Ovary (tissue), 7 donors: ENCODE measurements at regions not wholly inside any gene's neighbourhood (a gene's known extent, or its start where the extent isn't known, plus 50 kb on each side); places are given as distances from the start of the nearest gene placed in this dataset.

Experiments used
- DNase-seq, 5 donors: peaks; one replicate each; pipeline ENCODE4 v3.0.0-alpha.2; 2019 to 2020
- H3K27ac ChIP-seq, 2 donors: fragments of 200-600 bp; one replicate each; pipeline versions ENCODE4 v1.5.1 to v1.8.0; 2019 to 2022
- H3K27me3 ChIP-seq: fragments of 200-600 bp; one replicate; pipeline ENCODE4 v1.8.0; 2022
- H3K36me3 ChIP-seq: fragments of 200-600 bp; sonication (generic); one replicate; pipeline ENCODE4 v1.5.1; 2019
- H3K4me1 ChIP-seq: one replicate; pipeline ENCODE4 v1.8.1; 2013; ENCODE audit warnings: mild to moderate bottlenecking, moderate library complexity; ENCODE audit not compliant: insufficient read depth
- H3K4me3 ChIP-seq: fragments of 200-600 bp; sonication (generic); one replicate; pipeline ENCODE4 v1.5.1; 2017
- H3K9me3 ChIP-seq, 2 donors: fragments of 200-600 bp in 1 of 2; sonication (generic) in 1 of 2; one replicate each; pipeline versions ENCODE4 v1.5.1 to v1.8.1; 2013 to 2019; ENCODE audit warnings: mild to moderate bottlenecking in 1 of 2, moderate library complexity in 1 of 2
- CTCF ChIP-seq, 3 donors: fragments of 450-650 bp in 2 of 3; fragments of 200-600 bp in 1 of 3; IDR thresholded peaks; one replicate each; pipeline versions ENCODE4 v1.5.1 to v1.8.0; 2016 to 2022; ENCODE audit warnings: antibody characterized with exemption in 3 of 3, mild to moderate bottlenecking in 1 of 3
- EP300 ChIP-seq: sonication (generic); formaldehyde crosslinking; IDR thresholded peaks from one replicate; pipeline ENCODE4 v1.6.1; 2017; ENCODE audit warnings: antibody characterized with exemption
- POLR2A ChIP-seq: fragments of 450-650 bp; IDR thresholded peaks from one replicate; pipeline ENCODE4 v1.6.1; 2017; ENCODE audit warnings: antibody characterized with exemption, mild to moderate bottlenecking, moderate library complexity
- WGBS, 3 donors: extraction: QIAGEN DNeasy Blood & Tissue Kit in 1 of 3; methylation state at CpG; one replicate each; pipeline versions ENCODE4 v1.1.5 to v1.1.7; 2013 to 2017; 5-methylcytosine and 5-hydroxymethylcytosine counted together
- intact Hi-C, 4 donors: fragments of 100-400 bp; cut with DNase I; formaldehyde crosslinking; loops; one replicate each; pipeline versions ENCODE4 v1.11.0 to v1.15.1; 2022 to 2023
- donor health status: DM: no; HTN: no; CAD: no; lungs with moderate emphysema.
- donor health status: DM: no; HTN: no; CAD: no.
- donor health status: Bipolar disorder and iron deficiency.
- donor health status: DM: no; HTN: no; CAD: no.
- donor health status: DM: yes; HTN: yes; CAD: no.

- TF ChIP-seq EP300 (no peak), POLR2A (no peak), CTCF (IDR thresholded peaks at IDR 0.05) (no peak)
- 82 to 92% (median 88%) methylated on average over 2 of the region's 2 CpGs for WGBS, 3 donors
- Histone ChIP-seq H3K27ac (no peak overlapping the region), H3K4me3 (no peak overlapping the region), H3K27me3 (no peaks in the 10 kb centered on the region), H3K4me1 (no peaks in the 10 kb centered on the region), H3K9me3 (no peaks in the 10 kb centered on the region), H3K36me3 (no peaks in the 10 kb centered on the region)
- intact Hi-C loops: no loop called here
- no peak for DNase-seq
These were observed 1639.2 kb upstream of the PABPC4L start for GRCh38 chr4:135840781-135841180.

- TF ChIP-seq EP300 (no peak), POLR2A (no peak), CTCF (IDR thresholded peaks at IDR 0.05) (no peak)
- Histone ChIP-seq H3K27ac (no peak overlapping the region), H3K4me1 (no peaks in the 10 kb centered on the region), H3K36me3 (no peaks in the 10 kb centered on the region), H3K4me3 (no peak overlapping the region), H3K9me3 (no peaks in the 10 kb centered on the region), H3K27me3 (no peaks in the 10 kb centered on the region)
- no peak for DNase-seq
- intact Hi-C loops: no loop called here
- 63 to 95% (median 94%) methylated on average over 2 of the region's 2 CpGs for WGBS, 3 donors
These were observed 1638.1 kb upstream of the PABPC4L start for GRCh38 chr4:135839712-135840111.

GRCh38 chr4:135838889-135839288 lies 1637.3 kb upstream of the PABPC4L start:
- 79 to 84% (median 82%) methylated on average over 1 of the region's 1 CpG for WGBS, 3 donors
- no peak for TF ChIP-seq CTCF (IDR thresholded peaks at IDR 0.05)
- no peak for DNase-seq
- Histone ChIP-seq H3K27ac (no peak overlapping the region), H3K4me3 (no peak overlapping the region), H3K4me1 (no peaks in the 10 kb centered on the region), H3K9me3 (no peaks in the 10 kb centered on the region), H3K27me3 (no peaks in the 10 kb centered on the region), H3K36me3 (no peaks in the 10 kb centered on the region)
- intact Hi-C loops: no loop called here

- intact Hi-C loops: no loop called here
- Histone ChIP-seq H3K9me3 (no peaks in the 10 kb centered on the region), H3K4me1 (no peaks in the 10 kb centered on the region), H3K4me3 (no peak overlapping the region), H3K27ac (no peak overlapping the region), H3K27me3 (no peaks in the 10 kb centered on the region), H3K36me3 (no peaks in the 10 kb centered on the region)
- 91 to 93% (median 91%) methylated on average over 2 of the region's 2 CpGs for WGBS, 3 donors
- TF ChIP-seq CTCF (IDR thresholded peaks at IDR 0.05) (no peak), EP300 (no peak), POLR2A (no peak)
- no peak for DNase-seq
These were observed 1632.9 kb upstream of the PABPC4L start for GRCh38 chr4:135834471-135834870.

GRCh38 chr4:135833529-135833928 lies 1631.9 kb upstream of the PABPC4L start:
- DNase-seq: no peak
- 74 to 88% (median 76%) methylated on average over 1 of the region's 1 CpG for WGBS, 3 donors
- H3K9me3 ChIP-seq: no peaks in the 10 kb centered on the region
- H3K27ac ChIP-seq: no peak overlapping the region
- H3K4me1 ChIP-seq: no peaks in the 10 kb centered on the region
- intact Hi-C loops: no loop called here
- H3K27me3 ChIP-seq: no peaks in the 10 kb centered on the region
- no peaks in the 10 kb centered on the region for H3K36me3 ChIP-seq
- TF ChIP-seq POLR2A: no peak
- TF ChIP-seq CTCF (IDR thresholded peaks at IDR 0.05): no peak
- no peak for TF ChIP-seq EP300
- H3K4me3 ChIP-seq: no peak overlapping the region
